ENCODE measurements at regions not wholly inside any gene's neighbourhood (a gene's known extent, or its start where the extent isn't known, plus 50 kb on each side); places are given as distances from the start of the nearest gene placed in this dataset.

GRCh38 chr20:22308934-22309333 is 275.4 kb downstream of the FOXA2 start:
- Histone ChIP-seq H3K9ac (ENCODE audit: low read length) (no peak overlapping the region), H3K9me3 (ENCODE audit: control insufficient read depth, low read depth, low read length) (no peaks in the 10 kb centered on the region), H3K36me3 (ENCODE audit: control insufficient read depth, low read depth, low read length) (no peaks in the 10 kb centered on the region), H3K27ac (ENCODE audit: low read length) (no peak overlapping the region), H3K4me1 (ENCODE audit: control insufficient read depth, low read depth, low read length) (peaks cover 4% of the 10 kb centered on the region), H3K27me3 (ENCODE audit: control insufficient read depth, insufficient read depth, low read length) (no peaks in the 10 kb centered on the region), H3K4me3 (ENCODE audit: low read length) (no peak overlapping the region)

GRCh38 chr20:22307409-22307808 is 277.0 kb downstream of the FOXA2 start:
- no peaks in the 10 kb centered on the region for H3K36me3 ChIP-seq (ENCODE audit: control insufficient read depth, low read depth, low read length)
- H3K9me3 ChIP-seq (ENCODE audit: control insufficient read depth, low read depth, low read length): no peaks in the 10 kb centered on the region
- H3K9ac ChIP-seq (ENCODE audit: low read length): no peak overlapping the region
- no peak overlapping the region for H3K4me3 ChIP-seq (ENCODE audit: low read length)
- H3K27me3 ChIP-seq (ENCODE audit: control insufficient read depth, insufficient read depth, low read length): peaks cover 6% of the 10 kb centered on the region
- no peak overlapping the region for H3K27ac ChIP-seq (ENCODE audit: low read length)
- H3K4me1 ChIP-seq (ENCODE audit: control insufficient read depth, low read depth, low read length): peaks cover under 1% of the 10 kb centered on the region

- Histone ChIP-seq H3K4me3 (ENCODE audit: low read length) (no peak overlapping the region), H3K4me1 (ENCODE audit: control insufficient read depth, low read depth, low read length) (no peaks in the 10 kb centered on the region), H3K9ac (ENCODE audit: low read length) (no peak overlapping the region), H3K27me3 (ENCODE audit: control insufficient read depth, insufficient read depth, low read length) (peaks cover 6% of the 10 kb centered on the region), H3K27ac (ENCODE audit: low read length) (no peak overlapping the region), H3K9me3 (ENCODE audit: control insufficient read depth, low read depth, low read length) (no peaks in the 10 kb centered on the region), H3K36me3 (ENCODE audit: control insufficient read depth, low read depth, low read length) (no peaks in the 10 kb centered on the region)
Observed at GRCh38 chr20:22305381-22305780, 279.0 kb downstream of the FOXA2 start.

GRCh38 chr20:22303523-22303922 is 280.8 kb downstream of the FOXA2 start:
- H3K27me3 ChIP-seq (ENCODE audit: control insufficient read depth, insufficient read depth, low read length): peaks cover 6% of the 10 kb centered on the region
- H3K4me1 ChIP-seq (ENCODE audit: control insufficient read depth, low read depth, low read length): no peaks in the 10 kb centered on the region

GRCh38 chr20:22302039-22302438 is 282.3 kb downstream of the FOXA2 start:
- no peak overlapping the region for H3K27ac ChIP-seq (ENCODE audit: low read length)
- H3K9me3 ChIP-seq (ENCODE audit: control insufficient read depth, low read depth, low read length): no peaks in the 10 kb centered on the region
- no peak overlapping the region for H3K4me3 ChIP-seq (ENCODE audit: low read length)
- H3K27me3 ChIP-seq (ENCODE audit: control insufficient read depth, insufficient read depth, low read length): peaks cover 6% of the 10 kb centered on the region
- no peaks in the 10 kb centered on the region for H3K36me3 ChIP-seq (ENCODE audit: control insufficient read depth, low read depth, low read length)
- no peak overlapping the region for H3K9ac ChIP-seq (ENCODE audit: low read length)
- H3K4me1 ChIP-seq (ENCODE audit: control insufficient read depth, low read depth, low read length): no peaks in the 10 kb centered on the region

More at GRCh38 chr20:22303523-22303922, 280.8 kb downstream of the FOXA2 start:
- H3K4me3 ChIP-seq (ENCODE audit: low read length): no peak overlapping the region
- no peak overlapping the region for H3K27ac ChIP-seq (ENCODE audit: low read length)
- no peaks in the 10 kb centered on the region for H3K9me3 ChIP-seq (ENCODE audit: control insufficient read depth, low read depth, low read length)
- H3K9ac ChIP-seq (ENCODE audit: low read length): no peak overlapping the region
- no peaks in the 10 kb centered on the region for H3K36me3 ChIP-seq (ENCODE audit: control insufficient read depth, low read depth, low read length)

- H3K9me3 ChIP-seq (ENCODE audit: control insufficient read depth, low read depth, low read length): no peaks in the 10 kb centered on the region
- H3K36me3 ChIP-seq (ENCODE audit: control insufficient read depth, low read depth, low read length): no peaks in the 10 kb centered on the region
- H3K4me3 ChIP-seq (ENCODE audit: low read length): no peak overlapping the region
- H3K27ac ChIP-seq (ENCODE audit: low read length): no peak overlapping the region
- no peaks in the 10 kb centered on the region for H3K4me1 ChIP-seq (ENCODE audit: control insufficient read depth, low read depth, low read length)
- H3K9ac ChIP-seq (ENCODE audit: low read length): no peak overlapping the region
- H3K27me3 ChIP-seq (ENCODE audit: control insufficient read depth, insufficient read depth, low read length): no peaks in the 10 kb centered on the region
Observed at GRCh38 chr20:22293886-22294285, 290.5 kb downstream of the FOXA2 start.

- Histone ChIP-seq H3K4me3 (ENCODE audit: low read length) (no peak overlapping the region), H3K27ac (ENCODE audit: low read length) (no peak overlapping the region), H3K4me1 (ENCODE audit: control insufficient read depth, low read depth, low read length) (no peaks in the 10 kb centered on the region), H3K36me3 (ENCODE audit: control insufficient read depth, low read depth, low read length) (no peaks in the 10 kb centered on the region), H3K27me3 (ENCODE audit: control insufficient read depth, insufficient read depth, low read length) (no peaks in the 10 kb centered on the region), H3K9me3 (ENCODE audit: control insufficient read depth, low read depth, low read length) (no peaks in the 10 kb centered on the region), H3K9ac (ENCODE audit: low read length) (no peak overlapping the region)
Observed at GRCh38 chr20:22289442-22289841, 294.9 kb downstream of the FOXA2 start.

- no peak overlapping the region for H3K9ac ChIP-seq (ENCODE audit: low read length)
- H3K27me3 ChIP-seq (ENCODE audit: control insufficient read depth, insufficient read depth, low read length): no peaks in the 10 kb centered on the region
- no peak overlapping the region for H3K4me3 ChIP-seq (ENCODE audit: low read length)
- H3K4me1 ChIP-seq (ENCODE audit: control insufficient read depth, low read depth, low read length): no peaks in the 10 kb centered on the region
- H3K27ac ChIP-seq (ENCODE audit: low read length): no peak overlapping the region
- no peaks in the 10 kb centered on the region for H3K9me3 ChIP-seq (ENCODE audit: control insufficient read depth, low read depth, low read length)
- no peaks in the 10 kb centered on the region for H3K36me3 ChIP-seq (ENCODE audit: control insufficient read depth, low read depth, low read length)
Observed at GRCh38 chr20:22288957-22289356, 295.4 kb downstream of the FOXA2 start.

GRCh38 chr20:22288156-22288555 is 296.2 kb downstream of the FOXA2 start:
- Histone ChIP-seq H3K27ac (ENCODE audit: low read length) (no peak overlapping the region), H3K4me3 (ENCODE audit: low read length) (no peak overlapping the region), H3K4me1 (ENCODE audit: control insufficient read depth, low read depth, low read length) (no peaks in the 10 kb centered on the region), H3K36me3 (ENCODE audit: control insufficient read depth, low read depth, low read length) (no peaks in the 10 kb centered on the region), H3K9ac (ENCODE audit: low read length) (no peak overlapping the region), H3K27me3 (ENCODE audit: control insufficient read depth, insufficient read depth, low read length) (no peaks in the 10 kb centered on the region), H3K9me3 (ENCODE audit: control insufficient read depth, low read depth, low read length) (no peaks in the 10 kb centered on the region)

GRCh38 chr20:22285555-22285954 is 298.8 kb downstream of the FOXA2 start:
- H3K27ac ChIP-seq (ENCODE audit: low read length): no peak overlapping the region
- H3K4me1 ChIP-seq (ENCODE audit: control insufficient read depth, low read depth, low read length): no peaks in the 10 kb centered on the region
- no peak overlapping the region for H3K9ac ChIP-seq (ENCODE audit: low read length)
- no peaks in the 10 kb centered on the region for H3K9me3 ChIP-seq (ENCODE audit: control insufficient read depth, low read depth, low read length)
- no peak overlapping the region for H3K4me3 ChIP-seq (ENCODE audit: low read length)
- H3K27me3 ChIP-seq (ENCODE audit: control insufficient read depth, insufficient read depth, low read length): no peaks in the 10 kb centered on the region
- no peaks in the 10 kb centered on the region for H3K36me3 ChIP-seq (ENCODE audit: control insufficient read depth, low read depth, low read length)

GRCh38 chr20:22282696-22283095 is 301.7 kb downstream of the FOXA2 start:
- no peak overlapping the region for H3K9ac ChIP-seq (ENCODE audit: low read length)
- H3K9me3 ChIP-seq (ENCODE audit: control insufficient read depth, low read depth, low read length): no peaks in the 10 kb centered on the region
- H3K4me1 ChIP-seq (ENCODE audit: control insufficient read depth, low read depth, low read length): no peaks in the 10 kb centered on the region
- no peaks in the 10 kb centered on the region for H3K27me3 ChIP-seq (ENCODE audit: control insufficient read depth, insufficient read depth, low read length)
- no peaks in the 10 kb centered on the region for H3K36me3 ChIP-seq (ENCODE audit: control insufficient read depth, low read depth, low read length)
- no peak overlapping the region for H3K4me3 ChIP-seq (ENCODE audit: low read length)
- H3K27ac ChIP-seq (ENCODE audit: low read length): no peak overlapping the region

- H3K4me3 ChIP-seq (ENCODE audit: low read length): no peak overlapping the region
- H3K9me3 ChIP-seq (ENCODE audit: control insufficient read depth, low read depth, low read length): no peaks in the 10 kb centered on the region
- H3K36me3 ChIP-seq (ENCODE audit: control insufficient read depth, low read depth, low read length): no peaks in the 10 kb centered on the region
- H3K27ac ChIP-seq (ENCODE audit: low read length): no peak overlapping the region
- no peaks in the 10 kb centered on the region for H3K27me3 ChIP-seq (ENCODE audit: control insufficient read depth, insufficient read depth, low read length)
- H3K9ac ChIP-seq (ENCODE audit: low read length): no peak overlapping the region
- H3K4me1 ChIP-seq (ENCODE audit: control insufficient read depth, low read depth, low read length): no peaks in the 10 kb centered on the region
Observed at GRCh38 chr20:22274330-22274729, 310.0 kb downstream of the FOXA2 start.

Data from iPS-18a (cell line).